H9 (cell line): ENCODE measurements at regions not wholly inside any gene's neighbourhood (a gene's known extent, or its start where the extent isn't known, plus 50 kb on each side); places are given as distances from the start of the nearest gene placed in this dataset.

Experiments
- DNase-seq: peaks from one replicate; pipeline ENCODE4 v3.0.0-alpha.2; 2017
- H2AFZ ChIP-seq: one replicate; pipeline ENCODE4 v1.6.1; 2013; ENCODE audit warnings: mild to moderate bottlenecking, low read length, control low read depth, moderate library complexity
- H2AK5ac ChIP-seq: 2 replicates; pipeline ENCODE4 v1.6.1; 2013; ENCODE audit warnings: low read length, control low read depth, mixed read lengths; ENCODE audit not compliant: insufficient read length
- H2BK120ac ChIP-seq: one replicate; pipeline ENCODE4 v1.6.1; 2013; ENCODE audit warnings: low read depth, mild to moderate bottlenecking, low read length, control low read depth, inconsistent platforms; ENCODE audit not compliant: poor library complexity, severe bottlenecking
- H2BK12ac ChIP-seq: 2 replicates; pipeline ENCODE4 v1.6.1; 2013; ENCODE audit warnings: low read length, control low read depth, mixed read lengths, low read depth; ENCODE audit not compliant: insufficient read length
- H2BK15ac ChIP-seq: 2 replicates; pipeline ENCODE4 v1.6.1; 2013; ENCODE audit warnings: low read depth, low read length, control low read depth
- H2BK20ac ChIP-seq: one replicate; pipeline ENCODE4 v1.6.1; 2013; ENCODE audit warnings: low read depth, mild to moderate bottlenecking, low read length, control low read depth, inconsistent platforms; ENCODE audit not compliant: poor library complexity, severe bottlenecking
- H2BK5ac ChIP-seq: 2 replicates; pipeline ENCODE4 v1.6.1; 2013; ENCODE audit warnings: low read length, control low read depth, mixed read lengths; ENCODE audit not compliant: insufficient read length
- H3K14ac ChIP-seq: 2 replicates; pipeline ENCODE4 v1.6.1; 2013; ENCODE audit warnings: low read length, control low read depth; ENCODE audit not compliant: insufficient read depth
- H3K18ac ChIP-seq: 2 replicates; pipeline ENCODE4 v1.6.1; 2013; ENCODE audit warnings: low read depth, mild to moderate bottlenecking, mixed read lengths, low read length, control low read depth; ENCODE audit not compliant: insufficient read length
- H3K23ac ChIP-seq: 2 replicates; pipeline ENCODE4 v1.6.1; 2013; ENCODE audit warnings: low read length, control low read depth, mixed read lengths, low read depth; ENCODE audit not compliant: insufficient read length
- H3K23me2 ChIP-seq: 2 replicates; pipeline ENCODE4 v1.6.1; 2013; ENCODE audit warnings: low read depth, mild to moderate bottlenecking, mixed read lengths, low read length, control low read depth; ENCODE audit not compliant: insufficient read length, poor library complexity, severe bottlenecking
- H3K27ac ChIP-seq: 2 replicates; pipeline ENCODE4 v1.5.1; 2013; ENCODE audit warnings: low read length, control low read depth, mixed read lengths, low read depth; ENCODE audit not compliant: insufficient read length
- H3K27me3 ChIP-seq: 2 replicates; pipeline ENCODE4 v1.6.1; 2013; ENCODE audit warnings: low read length, control low read depth, inconsistent platforms; ENCODE audit not compliant: insufficient read depth
- H3K4ac ChIP-seq: 2 replicates; pipeline ENCODE4 v1.6.1; 2013; ENCODE audit warnings: low read depth, mild to moderate bottlenecking, control low read depth, inconsistent platforms, low read length, moderate library complexity
- H3K4me1 ChIP-seq: 2 replicates; pipeline ENCODE4 v1.6.1; 2013; ENCODE audit warnings: low read length, control low read depth, inconsistent platforms; ENCODE audit not compliant: insufficient read depth
- H3K4me2 ChIP-seq: 2 replicates; pipeline ENCODE4 v1.6.1; 2013; ENCODE audit warnings: low read length, control low read depth, mixed read lengths; ENCODE audit not compliant: insufficient read length, insufficient read depth
- H3K56ac ChIP-seq: 2 replicates; pipeline ENCODE4 v1.6.1; 2013; ENCODE audit warnings: low read depth, mild to moderate bottlenecking, mixed read lengths, low read length, control low read depth; ENCODE audit not compliant: insufficient read length
- H3K79me1 ChIP-seq: 2 replicates; pipeline ENCODE4 v1.6.1; 2013; ENCODE audit warnings: low read depth, mild to moderate bottlenecking, moderate library complexity, low read length, control low read depth, inconsistent platforms; ENCODE audit not compliant: insufficient read depth, poor library complexity, severe bottlenecking
- H3K79me2 ChIP-seq: 2 replicates; pipeline ENCODE4 v1.6.1; 2013; ENCODE audit warnings: low read length, control low read depth, inconsistent platforms; ENCODE audit not compliant: insufficient read depth
- H3K9ac ChIP-seq: 2 replicates; pipeline ENCODE4 v1.6.1; 2013; ENCODE audit warnings: low read length, control low read depth, mixed read lengths; ENCODE audit not compliant: insufficient read length; ENCODE audit errors: extremely low read depth
- H3K9me3 ChIP-seq: one replicate; pipeline ENCODE4 v1.6.1; 2013; ENCODE audit warnings: low read depth, low read length, inconsistent platforms; ENCODE audit not compliant: control insufficient read depth
- H3T11ph ChIP-seq: one replicate; pipeline ENCODE4 v1.6.1; 2013; ENCODE audit warnings: mild to moderate bottlenecking, low read length, control low read depth, inconsistent platforms
- H4K20me1 ChIP-seq: one replicate; pipeline ENCODE4 v1.6.1; 2013; ENCODE audit not compliant: control insufficient read depth, insufficient read length, insufficient read depth
- H4K5ac ChIP-seq: 2 replicates; pipeline ENCODE4 v1.6.1; 2013; ENCODE audit warnings: low read depth, mild to moderate bottlenecking, mixed read lengths, low read length, control low read depth; ENCODE audit not compliant: insufficient read length
- H4K8ac ChIP-seq: replicated peaks from 2 replicates; pipeline ENCODE4 v1.6.1; 2013; ENCODE audit warnings: low read length, control low read depth, mixed read lengths, low read depth; ENCODE audit not compliant: insufficient read length
- H4K91ac ChIP-seq: 2 replicates; pipeline ENCODE4 v1.6.1; 2013; ENCODE audit warnings: low read depth, mild to moderate bottlenecking, moderate library complexity, mixed read lengths, low read length, control low read depth; ENCODE audit not compliant: insufficient read length
- H3K27ac Mint-ChIP-seq, 3 experiments: 2 replicates in 2 of 3; 3 replicates in 1 of 3; pipeline ENCODE4 v1.8.0; 2020 to 2021; ENCODE audit warnings: mixed read lengths in 3 of 3, mild to moderate bottlenecking in 1 of 3, moderate library complexity in 1 of 3
- H3K27me3 Mint-ChIP-seq: 2 replicates; pipeline ENCODE4 v1.8.0; 2021; ENCODE audit warnings: low read depth, mild to moderate bottlenecking, moderate library complexity, mixed read lengths
- H3K36me3 Mint-ChIP-seq, 3 experiments: 2 replicates in 2 of 3; 3 replicates in 1 of 3; pipeline ENCODE4 v1.8.0; 2020 to 2021; ENCODE audit warnings: low read depth in 3 of 3, mixed read lengths in 3 of 3; ENCODE audit not compliant: insufficient read depth in 1 of 3
- H3K4me1 Mint-ChIP-seq, 2 experiments: 2 replicates each; pipeline ENCODE4 v1.8.0; 2020; ENCODE audit warnings: mixed read lengths in 2 of 2
- H3K4me3 Mint-ChIP-seq, 2 experiments: 2 replicates in 1 of 2; 3 replicates in 1 of 2; pipeline ENCODE4 v1.8.0; 2020 to 2021; ENCODE audit warnings: mild to moderate bottlenecking in 2 of 2, mixed read lengths in 2 of 2, moderate library complexity in 1 of 2
- H3K9me3 Mint-ChIP-seq, 2 experiments: 2 replicates in 1 of 2; 3 replicates in 1 of 2; pipeline ENCODE4 v1.8.0; 2020; ENCODE audit warnings: mild to moderate bottlenecking in 2 of 2, mixed read lengths in 2 of 2, moderate library complexity in 1 of 2
- CTCF ChIP-seq: fragments of 200-600 bp; sonication (generic); conservative IDR thresholded peaks from 3 replicates; pipeline ENCODE4 v1.8.0; 2021; ENCODE audit warnings: antibody characterized with exemption, mild to moderate bottlenecking
- WGBS: extraction: QIAGEN DNeasy Blood & Tissue Kit; methylation state at CpG from one replicate; pipeline ENCODE4 v1.1.7; 2013; ENCODE audit warnings: missing lambda C conversion rate, low lambda C conversion rate, mixed read lengths; ENCODE audit not compliant: insufficient read length; ENCODE audit errors: extremely low coverage; 5-methylcytosine and 5-hydroxymethylcytosine counted together

- Mint-ChIP-seq H3K4me3 (no peak overlapping the region), H3K4me1 (peaks cover 31% of the 10 kb centered on the region in 2 experiments), H3K27me3 (peaks cover 12% of the 10 kb centered on the region), H3K36me3 (peaks cover under 1 to 4% (median 2%) of the 10 kb centered on the region in 3 experiments; a peak in 2 of 7 replicates), H3K27ac (no peak overlapping the region; a peak in 1 of 7 replicates), H3K9me3 (peaks cover 1 to 3% of the 10 kb centered on the region in 2 experiments; a peak in 3 of 5 replicates)
- Histone ChIP-seq H2AFZ (no peak overlapping the region), H3K79me2 (no peaks in the 10 kb centered on the region), H3T11ph (no peak overlapping the region), H4K20me1 (no peaks in the 10 kb centered on the region), H2BK12ac (no peak overlapping the region), H3K14ac (no peak overlapping the region), H4K5ac (no peak overlapping the region), H3K4me2 (no peak overlapping the region), H3K9me3 (no peaks in the 10 kb centered on the region), H2BK120ac (no peak overlapping the region), H2BK5ac (no peak overlapping the region), H3K4me1 (peaks cover 1% of the 10 kb centered on the region; the same call in 1 of the 2 replicates), H3K79me1 (no peaks in the 10 kb centered on the region), H4K91ac (no peak overlapping the region), H4K8ac (no peak overlapping the region), H2BK20ac (no peak overlapping the region), H3K4ac (no peak overlapping the region), H2AK5ac (no peak overlapping the region), H3K27me3 (no peaks in the 10 kb centered on the region), H2BK15ac (no peak overlapping the region), H3K23me2 (no peaks in the 10 kb centered on the region), H3K27ac (no peak overlapping the region), H3K56ac (no peak overlapping the region), H3K18ac (no peak overlapping the region), H3K23ac (no peak overlapping the region), H3K9ac (no peak overlapping the region)
- no CpG with 5 or more reads among the region's 7 CpGs for WGBS
- TF ChIP-seq CTCF = no peak
- no peak for DNase-seq
Measured at GRCh38 chr2:129755786-129756185, 223.7 kb upstream of the RAB6C start.
